ENCODE measurements at regions not wholly inside any gene's neighbourhood (a gene's known extent, or its start where the extent isn't known, plus 50 kb on each side); places are given as distances from the start of the nearest gene placed in this dataset.

- H3K9me3 ChIP-seq (replicated peaks; ENCODE audit: low read length): no peaks in the 10 kb centered on the region
- H3K4me3 ChIP-seq (ENCODE audit: low read length): no peak overlapping the region
- H3K27me3 ChIP-seq (ENCODE audit: control insufficient read depth, insufficient read depth, low read length): peaks cover 64% of the 10 kb centered on the region
- H3K4me2 ChIP-seq (ENCODE audit: low read length): no peak overlapping the region
- H3K4me1 ChIP-seq (ENCODE audit: control insufficient read depth, insufficient read depth, low read length): peaks cover 3% of the 10 kb centered on the region
- H3K9ac ChIP-seq (ENCODE audit: low read depth, low read length): no peak overlapping the region
- H3K36me3 ChIP-seq (ENCODE audit: insufficient read depth, low read length): no peaks in the 10 kb centered on the region
Observed at GRCh38 chr11:122436188-122436555, 219.3 kb upstream of the UBASH3B start.

- no peak overlapping the region for H3K9ac ChIP-seq (ENCODE audit: low read depth, low read length)
- H3K27me3 ChIP-seq (ENCODE audit: control insufficient read depth, insufficient read depth, low read length): peaks cover 65% of the 10 kb centered on the region
- no peak overlapping the region for H3K4me2 ChIP-seq (ENCODE audit: low read length)
- no peak overlapping the region for H3K4me3 ChIP-seq (ENCODE audit: low read length)
- H3K36me3 ChIP-seq (ENCODE audit: insufficient read depth, low read length): no peaks in the 10 kb centered on the region
- H3K9me3 ChIP-seq (replicated peaks; ENCODE audit: low read length): no peaks in the 10 kb centered on the region
- peaks cover 3% of the 10 kb centered on the region for H3K4me1 ChIP-seq (ENCODE audit: control insufficient read depth, insufficient read depth, low read length)
Observed at GRCh38 chr11:122435540-122436187, 219.9 kb upstream of the UBASH3B start.

GRCh38 chr11:122434786-122435185, 220.7 kb upstream of the UBASH3B start:
- no peaks in the 10 kb centered on the region for H3K36me3 ChIP-seq (ENCODE audit: insufficient read depth, low read length)
- peaks cover 61% of the 10 kb centered on the region for H3K27me3 ChIP-seq (ENCODE audit: control insufficient read depth, insufficient read depth, low read length)
- H3K4me2 ChIP-seq (ENCODE audit: low read length): no peak overlapping the region
- H3K9ac ChIP-seq (ENCODE audit: low read depth, low read length): no peak overlapping the region
- H3K9me3 ChIP-seq (replicated peaks; ENCODE audit: low read length): no peaks in the 10 kb centered on the region
- H3K4me3 ChIP-seq (ENCODE audit: low read length): no peak overlapping the region
- no peaks in the 10 kb centered on the region for H3K4me1 ChIP-seq (ENCODE audit: control insufficient read depth, insufficient read depth, low read length)

- no peaks in the 10 kb centered on the region for H3K36me3 ChIP-seq (ENCODE audit: insufficient read depth, low read length)
- no peak overlapping the region for H3K4me3 ChIP-seq (ENCODE audit: low read length)
- H3K4me2 ChIP-seq (ENCODE audit: low read length): no peak overlapping the region
- no peaks in the 10 kb centered on the region for H3K9me3 ChIP-seq (replicated peaks; ENCODE audit: low read length)
- H3K27me3 ChIP-seq (ENCODE audit: control insufficient read depth, insufficient read depth, low read length): peaks cover 53% of the 10 kb centered on the region
- no peaks in the 10 kb centered on the region for H3K4me1 ChIP-seq (ENCODE audit: control insufficient read depth, insufficient read depth, low read length)
- no peak overlapping the region for H3K9ac ChIP-seq (ENCODE audit: low read depth, low read length)
Observed at GRCh38 chr11:122430490-122430889, 225.0 kb upstream of the UBASH3B start.

- no peaks in the 10 kb centered on the region for H3K4me1 ChIP-seq (ENCODE audit: control insufficient read depth, insufficient read depth, low read length)
- H3K9me3 ChIP-seq (replicated peaks; ENCODE audit: low read length): no peaks in the 10 kb centered on the region
- no peak overlapping the region for H3K9ac ChIP-seq (ENCODE audit: low read depth, low read length)
- H3K4me3 ChIP-seq (ENCODE audit: low read length): no peak overlapping the region
- H3K27me3 ChIP-seq (ENCODE audit: control insufficient read depth, insufficient read depth, low read length): peaks cover 40% of the 10 kb centered on the region
- no peak overlapping the region for H3K4me2 ChIP-seq (ENCODE audit: low read length)
- H3K36me3 ChIP-seq (ENCODE audit: insufficient read depth, low read length): no peaks in the 10 kb centered on the region
Observed at GRCh38 chr11:122426073-122426472, 229.4 kb upstream of the UBASH3B start.

GRCh38 chr11:122424636-122425035, 230.9 kb upstream of the UBASH3B start:
- Histone ChIP-seq H3K9me3 (replicated peaks; ENCODE audit: low read length) (no peaks in the 10 kb centered on the region), H3K4me2 (ENCODE audit: low read length) (no peak overlapping the region), H3K4me3 (ENCODE audit: low read length) (no peak overlapping the region), H3K4me1 (ENCODE audit: control insufficient read depth, insufficient read depth, low read length) (no peaks in the 10 kb centered on the region), H3K27me3 (ENCODE audit: control insufficient read depth, insufficient read depth, low read length) (peaks cover 34% of the 10 kb centered on the region), H3K9ac (ENCODE audit: low read depth, low read length) (no peak overlapping the region), H3K36me3 (ENCODE audit: insufficient read depth, low read length) (no peaks in the 10 kb centered on the region)

GRCh38 chr11:122423886-122424285, 231.6 kb upstream of the UBASH3B start:
- Histone ChIP-seq H3K36me3 (ENCODE audit: insufficient read depth, low read length) (no peaks in the 10 kb centered on the region), H3K9ac (ENCODE audit: low read depth, low read length) (no peak overlapping the region), H3K4me3 (ENCODE audit: low read length) (no peak overlapping the region), H3K27me3 (ENCODE audit: control insufficient read depth, insufficient read depth, low read length) (peaks cover 34% of the 10 kb centered on the region), H3K9me3 (replicated peaks; ENCODE audit: low read length) (no peaks in the 10 kb centered on the region), H3K4me2 (ENCODE audit: low read length) (no peak overlapping the region), H3K4me1 (ENCODE audit: control insufficient read depth, insufficient read depth, low read length) (no peaks in the 10 kb centered on the region)

GRCh38 chr11:122423273-122423672, 232.2 kb upstream of the UBASH3B start:
- no peak overlapping the region for H3K9ac ChIP-seq (ENCODE audit: low read depth, low read length)
- no peak overlapping the region for H3K4me3 ChIP-seq (ENCODE audit: low read length)
- H3K9me3 ChIP-seq (replicated peaks; ENCODE audit: low read length): no peaks in the 10 kb centered on the region
- no peaks in the 10 kb centered on the region for H3K4me1 ChIP-seq (ENCODE audit: control insufficient read depth, insufficient read depth, low read length)
- no peaks in the 10 kb centered on the region for H3K36me3 ChIP-seq (ENCODE audit: insufficient read depth, low read length)
- H3K27me3 ChIP-seq (ENCODE audit: control insufficient read depth, insufficient read depth, low read length): peaks cover 33% of the 10 kb centered on the region
- H3K4me2 ChIP-seq (ENCODE audit: low read length): no peak overlapping the region

GRCh38 chr11:122422682-122423081, 232.8 kb upstream of the UBASH3B start:
- no peaks in the 10 kb centered on the region for H3K36me3 ChIP-seq (ENCODE audit: insufficient read depth, low read length)
- H3K4me1 ChIP-seq (ENCODE audit: control insufficient read depth, insufficient read depth, low read length): no peaks in the 10 kb centered on the region
- H3K27me3 ChIP-seq (ENCODE audit: control insufficient read depth, insufficient read depth, low read length): peaks cover 27% of the 10 kb centered on the region
- no peak overlapping the region for H3K4me2 ChIP-seq (ENCODE audit: low read length)
- no peaks in the 10 kb centered on the region for H3K9me3 ChIP-seq (replicated peaks; ENCODE audit: low read length)
- H3K9ac ChIP-seq (ENCODE audit: low read depth, low read length): no peak overlapping the region
- no peak overlapping the region for H3K4me3 ChIP-seq (ENCODE audit: low read length)

- Histone ChIP-seq H3K4me3 (ENCODE audit: low read length) (no peak overlapping the region), H3K36me3 (ENCODE audit: insufficient read depth, low read length) (no peaks in the 10 kb centered on the region), H3K9ac (ENCODE audit: low read depth, low read length) (no peak overlapping the region)
Observed at GRCh38 chr11:122421702-122422101, 233.8 kb upstream of the UBASH3B start.

GRCh38 chr11:122418032-122418431, 237.5 kb upstream of the UBASH3B start:
- no peaks in the 10 kb centered on the region for H3K36me3 ChIP-seq (ENCODE audit: insufficient read depth, low read length)
- H3K4me1 ChIP-seq (ENCODE audit: control insufficient read depth, insufficient read depth, low read length): no peaks in the 10 kb centered on the region
- no peak overlapping the region for H3K9ac ChIP-seq (ENCODE audit: low read depth, low read length)
- H3K4me2 ChIP-seq (ENCODE audit: low read length): no peak overlapping the region
- H3K27me3 ChIP-seq (ENCODE audit: control insufficient read depth, insufficient read depth, low read length): peaks cover 17% of the 10 kb centered on the region
- no peaks in the 10 kb centered on the region for H3K9me3 ChIP-seq (replicated peaks; ENCODE audit: low read length)
- no peak overlapping the region for H3K4me3 ChIP-seq (ENCODE audit: low read length)

More at GRCh38 chr11:122421702-122422101, 233.8 kb upstream of the UBASH3B start:
- peaks cover 26% of the 10 kb centered on the region for H3K27me3 ChIP-seq (ENCODE audit: control insufficient read depth, insufficient read depth, low read length)
- no peaks in the 10 kb centered on the region for H3K4me1 ChIP-seq (ENCODE audit: control insufficient read depth, insufficient read depth, low read length)
- H3K9me3 ChIP-seq (replicated peaks; ENCODE audit: low read length): no peaks in the 10 kb centered on the region
- no peak overlapping the region for H3K4me2 ChIP-seq (ENCODE audit: low read length)

GRCh38 chr11:122414406-122415018, 241.0 kb upstream of the UBASH3B start:
- Histone ChIP-seq H3K9me3 (replicated peaks; ENCODE audit: low read length) (no peaks in the 10 kb centered on the region), H3K36me3 (ENCODE audit: insufficient read depth, low read length) (no peaks in the 10 kb centered on the region), H3K4me3 (ENCODE audit: low read length) (no peak overlapping the region), H3K4me2 (ENCODE audit: low read length) (no peak overlapping the region), H3K4me1 (ENCODE audit: control insufficient read depth, insufficient read depth, low read length) (no peaks in the 10 kb centered on the region), H3K27me3 (ENCODE audit: control insufficient read depth, insufficient read depth, low read length) (peaks cover 36% of the 10 kb centered on the region), H3K9ac (ENCODE audit: low read depth, low read length) (no peak overlapping the region)
